H1 (cell line): ENCODE measurements at regions not wholly inside any gene's neighbourhood (a gene's known extent, or its start where the extent isn't known, plus 50 kb on each side); places are given as distances from the start of the nearest gene placed in this dataset.

Source experiments
- ATF2 ChIP-seq: IDR thresholded peaks from 2 replicates; pipeline ENCODE4 v1.6.1; 2012; ENCODE audit warnings: low read length, inconsistent platforms
- CHD2 ChIP-seq: IDR thresholded peaks from 2 replicates; pipeline ENCODE4 v1.6.1; 2012; ENCODE audit warnings: low read length, improper control_type of control experiment
- MAX ChIP-seq: IDR thresholded peaks from 2 replicates; pipeline ENCODE4 v1.6.1; 2012; ENCODE audit warnings: inconsistent platforms
- PHF8 ChIP-seq: fragments of 200-600 bp; sonication (generic); conservative IDR thresholded peaks from 2 replicates; pipeline ENCODE4 v1.7.1; 2012; ENCODE audit warnings: low read depth, mild to moderate bottlenecking, inconsistent platforms, low read length, moderate library complexity
- POLR2A ChIP-seq, 2 experiments: IDR thresholded peaks; 1 replicate in 1 of 2; 2 replicates in 1 of 2; pipeline ENCODE4 v1.6.1; 2011; ENCODE audit warnings: low read depth in 2 of 2, low read length in 2 of 2, mild to moderate bottlenecking in 2 of 2; ENCODE audit errors: control extremely low read depth in 1 of 2
- POLR2AphosphoS5 ChIP-seq: IDR thresholded peaks from 2 replicates; pipeline ENCODE4 v1.6.1; 2011; ENCODE audit warnings: low read depth, low read length
- RBBP5 ChIP-seq: IDR thresholded peaks from 2 replicates; pipeline ENCODE4 v1.7.1; 2012; ENCODE audit warnings: low read depth, mild to moderate bottlenecking, inconsistent platforms, low read length, moderate library complexity, borderline replicate concordance

DNA sequence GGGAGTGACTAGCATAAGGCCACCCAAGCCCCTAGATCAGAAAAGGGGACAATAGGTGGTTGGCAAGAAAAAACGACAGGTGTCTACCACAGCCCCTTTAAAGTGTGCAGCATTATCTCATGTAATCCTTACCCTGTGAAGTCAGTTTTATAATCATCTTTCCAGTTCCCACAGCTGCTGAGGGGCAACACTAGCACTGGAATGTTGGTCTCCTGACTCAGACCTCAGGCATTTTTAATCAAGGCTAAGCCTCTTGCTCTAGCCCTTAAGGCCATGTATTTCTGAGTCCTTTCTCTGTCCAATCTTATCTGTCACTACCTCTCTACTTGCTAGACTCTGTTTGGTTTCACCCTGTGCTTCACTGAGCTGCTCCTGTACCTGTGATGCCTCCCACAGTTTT, 171.7 kb downstream of the TLE3 start (continued):
- no peak for TF ChIP-seq ATF2
- TF ChIP-seq POLR2AphosphoS5 = no peak
- TF ChIP-seq MAX = no peak
- no peak for TF ChIP-seq PHF8
- no peak for TF ChIP-seq CHD2
- TF ChIP-seq RBBP5 = no peak
- no peak for TF ChIP-seq POLR2A (IDR thresholded peaks at IDR 0.05; ENCODE audit: control extremely low read depth in 1 of 2, low read depth in 2 of 2, low read length in 2 of 2)
